BLaER1 treated with 17β-estradiol and CSF1 and Interleukin-3, amounts not matched to agents 10 nM and 100 nM (cell line): ENCODE measurements at regions not wholly inside any gene's neighbourhood (a gene's known extent, or its start where the extent isn't known, plus 50 kb on each side); places are given as distances from the start of the nearest gene placed in this dataset.

Experiments
- H3K27ac ChIP-seq, 11 experiments: shearing (Covaris generic); formaldehyde crosslinking; 2 replicates each; pipeline ENCODE4 v1.8.1; 2022
- H3K27me3 ChIP-seq, 11 experiments: shearing (Covaris generic); formaldehyde crosslinking; 2 replicates each; pipeline ENCODE4 v1.8.1; 2022
- H3K36me3 ChIP-seq, 11 experiments: shearing (Covaris generic); formaldehyde crosslinking; 2 replicates each; pipeline ENCODE4 v1.8.1; 2022
- H3K4me1 ChIP-seq, 10 experiments: shearing (Covaris generic); formaldehyde crosslinking; 2 replicates each; pipeline ENCODE4 v1.8.1; 2022
- H3K4me2 ChIP-seq, 11 experiments: shearing (Covaris generic); formaldehyde crosslinking; 2 replicates each; pipeline ENCODE4 v1.8.1; 2022
- H3K4me3 ChIP-seq, 10 experiments: shearing (Covaris generic); formaldehyde crosslinking; 2 replicates each; pipeline ENCODE4 v1.8.1; 2022
- H3K9ac ChIP-seq, 11 experiments: shearing (Covaris generic); formaldehyde crosslinking; 2 replicates each; pipeline ENCODE4 v1.8.1; 2022
- H3K9me3 ChIP-seq, 11 experiments: shearing (Covaris generic); formaldehyde crosslinking; replicated peaks in 1 of 11; 2 replicates each; pipeline ENCODE4 v1.8.1; 2022
- H4K20me1 ChIP-seq, 11 experiments: shearing (Covaris generic); formaldehyde crosslinking; 2 replicates each; pipeline ENCODE4 v1.8.1; 2022
- Cebpa-rat ChIP-seq, 11 experiments: shearing (Covaris generic); IDR thresholded peaks; 2 replicates each; pipeline ENCODE4 v1.8.1; 2022

DNA sequence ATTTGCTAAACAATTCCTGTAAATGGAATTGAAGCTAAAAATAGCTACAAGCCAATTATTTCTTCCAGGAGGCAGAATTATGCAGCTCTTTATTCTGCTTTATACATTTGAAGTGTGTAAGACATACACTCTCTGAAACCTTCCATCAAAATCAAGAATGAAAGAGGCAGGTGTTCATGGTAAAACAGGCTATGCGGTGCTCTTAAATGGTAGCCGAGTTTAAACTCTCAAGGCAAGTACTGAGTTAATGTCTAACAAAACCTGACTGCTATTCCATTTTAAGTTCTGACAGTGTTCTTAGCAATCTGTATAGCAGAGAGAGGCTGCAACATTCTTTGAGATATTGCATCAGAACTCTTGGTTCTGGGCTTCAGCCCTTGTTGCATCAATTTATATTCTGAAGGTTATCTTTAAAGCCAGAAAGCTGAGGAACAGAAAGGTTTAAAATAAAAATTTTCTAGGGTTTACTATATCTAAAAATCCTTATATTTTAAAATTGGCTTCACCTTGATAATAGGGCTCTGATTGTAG, 248.3 kb upstream of the CCNG1 start:
- Histone ChIP-seq H4K20me1 (no peaks in the 10 kb centered on the region), H3K27ac (no peak overlapping the region), H3K9ac (no peak overlapping the region), H3K4me2 (no peak overlapping the region), H3K4me1 (peaks cover 0 to 20% (median 6%) of the 10 kb centered on the region in 10 experiments; a peak in 10 of 20 replicates), H3K9me3 (peaks cover 8 to 16% (median 13%) of the 10 kb centered on the region in 11 experiments; a peak in 17 of 22 replicates), H3K36me3 (no peaks in the 10 kb centered on the region), H3K27me3 (no peaks in the 10 kb centered on the region), H3K4me3 (no peak overlapping the region)
- no peak for TF ChIP-seq Cebpa-rat (IDR thresholded peaks at IDR 0.05)

DNA sequence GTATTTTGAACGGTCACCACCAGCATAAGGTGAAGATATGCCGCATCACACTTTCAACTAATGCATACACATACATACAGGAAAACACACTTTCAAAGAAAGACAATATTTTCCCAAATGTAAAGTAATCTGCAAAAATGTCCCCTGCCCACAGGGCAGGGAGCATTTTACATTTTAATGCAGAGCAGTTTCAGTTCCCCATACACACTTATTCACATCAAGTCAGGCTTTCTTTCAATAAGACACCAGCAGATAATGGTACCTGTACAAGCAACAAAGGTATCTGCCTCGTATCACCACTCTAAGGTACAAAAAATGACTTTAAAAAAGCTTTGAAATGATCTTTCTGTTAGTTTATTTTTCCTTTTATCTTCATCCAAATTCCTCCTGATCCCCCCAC, 247.1 kb upstream of the CCNG1 start:
- no peaks in the 10 kb centered on the region for H3K36me3 ChIP-seq
- H3K4me2 ChIP-seq, result 0 out of 22 replicates have a peak overlapping the region, but pooled peaks of 1 of the 11 experiments have one; percentile 2
- H3K27ac ChIP-seq, result no peak overlapping the region
- TF ChIP-seq Cebpa-rat (IDR thresholded peaks at IDR 0.05), result no peak
- H4K20me1 ChIP-seq, result no peaks in the 10 kb centered on the region
- H3K9me3 ChIP-seq, result peaks cover 8 to 14% (median 11%) of the 10 kb centered on the region in 11 experiments; a peak in 17 of 22 replicates
- no peaks in the 10 kb centered on the region for H3K27me3 ChIP-seq
- H3K4me3 ChIP-seq, result no peak overlapping the region
- H3K4me1 ChIP-seq, result peaks cover 0 to 22% (median 6%) of the 10 kb centered on the region in 10 experiments; a peak in 10 of 20 replicates
- H3K9ac ChIP-seq, result no peak overlapping the region

- TF ChIP-seq Cebpa-rat (IDR thresholded peaks at IDR 0.05), result no peak
- H3K27me3 ChIP-seq, result no peaks in the 10 kb centered on the region
- no peak overlapping the region for H3K9ac ChIP-seq
- no peak overlapping the region for H3K27ac ChIP-seq
- H3K9me3 ChIP-seq, result peaks cover 6 to 9% (median 7%) of the 10 kb centered on the region in 11 experiments; a peak in 17 of 22 replicates
- no peak overlapping the region for H3K4me2 ChIP-seq
- H3K4me3 ChIP-seq, result no peak overlapping the region
- H4K20me1 ChIP-seq, result no peaks in the 10 kb centered on the region
- peaks cover 0 to 22% (median 6%) of the 10 kb centered on the region in 10 experiments; a peak in 10 of 20 replicates for H3K4me1 ChIP-seq
- H3K36me3 ChIP-seq, result no peaks in the 10 kb centered on the region
Observed at GRCh38 chr5:163190784-163191183, 246.6 kb upstream of the CCNG1 start.

DNA sequence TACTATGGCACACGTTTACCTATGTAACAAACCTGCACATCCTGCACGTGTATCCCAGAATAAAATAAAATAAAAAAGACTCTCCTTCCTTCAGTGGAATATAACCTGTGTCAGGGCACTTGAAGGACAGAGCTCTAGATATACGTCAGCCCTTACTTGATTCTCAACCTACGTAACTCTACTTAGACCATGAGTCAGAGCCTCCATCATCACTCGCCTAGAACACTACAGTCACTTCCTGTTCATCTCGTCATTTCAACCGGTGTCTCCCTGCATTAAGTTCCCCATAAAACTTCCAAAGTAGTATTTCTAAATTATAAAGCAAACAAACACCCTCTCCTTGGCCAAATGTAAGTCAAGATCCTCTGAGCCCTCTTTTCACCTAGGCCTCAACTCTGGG, 243.5 kb upstream of the CCNG1 start:
- no peaks in the 10 kb centered on the region for H3K27me3 ChIP-seq
- H4K20me1 ChIP-seq, result no peaks in the 10 kb centered on the region
- H3K4me1 ChIP-seq, result peaks cover 0 to 22% (median 0%) of the 10 kb centered on the region in 10 experiments; a peak in 3 of 20 replicates
- no peak overlapping the region for H3K9ac ChIP-seq
- no peak for TF ChIP-seq Cebpa-rat (IDR thresholded peaks at IDR 0.05)
- no peak overlapping the region for H3K4me3 ChIP-seq
- peak overlapping the region in 1 of 11 experiments; percentile 20; a peak in 1 of 22 replicates for H3K4me2 ChIP-seq
- no peaks in the 10 kb centered on the region for H3K36me3 ChIP-seq
- H3K27ac ChIP-seq, result no peak overlapping the region
- no peaks in the 10 kb centered on the region for H3K9me3 ChIP-seq

DNA sequence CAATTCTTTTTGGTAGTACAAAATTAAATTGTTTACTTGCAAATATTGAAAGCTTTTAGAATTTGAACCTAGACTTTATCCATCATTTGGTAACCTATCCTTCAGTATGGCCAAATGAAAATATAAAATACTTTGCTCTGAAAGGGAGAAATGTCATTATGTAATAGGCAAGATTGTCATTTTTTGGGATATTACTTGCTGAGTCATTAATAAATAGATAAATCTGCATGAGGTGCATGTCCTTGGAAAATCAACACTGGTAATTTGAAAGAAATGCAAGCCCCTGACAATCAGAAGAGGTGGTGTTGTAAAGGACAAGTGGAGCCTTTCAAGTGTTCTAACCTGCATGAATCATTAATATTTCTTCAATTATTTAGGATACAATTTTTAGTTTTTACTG, 231.8 kb upstream of the CCNG1 start:
- no peaks in the 10 kb centered on the region for H4K20me1 ChIP-seq
- no peaks in the 10 kb centered on the region for H3K9me3 ChIP-seq
- TF ChIP-seq Cebpa-rat (IDR thresholded peaks at IDR 0.05), result no peak
- H3K4me3 ChIP-seq, result no peak overlapping the region
- H3K27ac ChIP-seq, result no peak overlapping the region
- H3K4me2 ChIP-seq, result no peak overlapping the region
- H3K27me3 ChIP-seq, result no peaks in the 10 kb centered on the region
- no peaks in the 10 kb centered on the region for H3K36me3 ChIP-seq
- H3K4me1 ChIP-seq, result no peaks in the 10 kb centered on the region
- H3K9ac ChIP-seq, result no peak overlapping the region

GRCh38 chr5:163221581-163221980, 215.8 kb upstream of the CCNG1 start:
- no peak overlapping the region for H3K27ac ChIP-seq
- H3K27me3 ChIP-seq, result no peaks in the 10 kb centered on the region

GRCh38 chr5:163222982-163223381, 214.4 kb upstream of the CCNG1 start:
- no peaks in the 10 kb centered on the region for H3K36me3 ChIP-seq
- H3K4me2 ChIP-seq, result no peak overlapping the region
- peaks cover 0 to 4% (median 0%) of the 10 kb centered on the region in 11 experiments; a peak in 2 of 22 replicates for H3K9me3 ChIP-seq
- no peaks in the 10 kb centered on the region for H4K20me1 ChIP-seq
- no peaks in the 10 kb centered on the region for H3K4me1 ChIP-seq
- no peak overlapping the region for H3K4me3 ChIP-seq
- TF ChIP-seq Cebpa-rat (IDR thresholded peaks at IDR 0.05), result no peak
- H3K27me3 ChIP-seq, result no peaks in the 10 kb centered on the region
- no peak overlapping the region for H3K9ac ChIP-seq
- H3K27ac ChIP-seq, result no peak overlapping the region

More at GRCh38 chr5:163221581-163221980, 215.8 kb upstream of the CCNG1 start:
- Histone ChIP-seq H3K36me3 (no peaks in the 10 kb centered on the region), H4K20me1 (no peaks in the 10 kb centered on the region), H3K4me3 (no peak overlapping the region), H3K9me3 (peaks cover 0 to 4% (median 0%) of the 10 kb centered on the region in 11 experiments; a peak in 2 of 22 replicates), H3K4me2 (no peak overlapping the region), H3K4me1 (no peaks in the 10 kb centered on the region), H3K9ac (no peak overlapping the region)
- no peak for TF ChIP-seq Cebpa-rat (IDR thresholded peaks at IDR 0.05)

DNA sequence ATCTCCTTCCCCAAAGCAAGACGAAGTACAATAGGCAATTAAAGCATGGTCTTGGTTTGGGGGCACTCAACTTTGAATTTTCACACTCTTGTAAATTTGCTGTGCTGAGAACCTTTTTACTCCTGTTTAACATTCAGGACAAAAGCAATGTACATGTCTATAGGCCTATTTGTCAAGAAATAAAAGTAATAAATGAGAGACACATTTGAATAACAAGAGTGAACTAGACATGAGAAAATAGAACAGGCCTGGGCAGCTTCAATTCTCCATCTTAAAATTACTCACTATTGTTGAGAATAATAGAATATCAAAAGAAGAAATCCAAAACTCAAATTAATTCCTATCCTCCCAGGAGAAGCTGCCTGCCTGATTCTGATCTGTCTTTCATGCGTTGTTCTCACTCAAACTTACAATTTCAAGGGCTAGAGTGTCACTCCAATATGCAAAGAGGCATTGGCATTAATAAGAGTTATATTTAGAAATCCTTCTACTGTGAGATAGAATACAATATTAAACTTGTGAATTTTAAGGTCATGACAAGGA, 192.9 kb upstream of the CCNG1 start:
- no peaks in the 10 kb centered on the region for H3K9me3 ChIP-seq
- no peaks in the 10 kb centered on the region for H3K4me1 ChIP-seq
- no peak for TF ChIP-seq Cebpa-rat (IDR thresholded peaks at IDR 0.05)
- H3K9ac ChIP-seq, result no peak overlapping the region
- no peaks in the 10 kb centered on the region for H3K36me3 ChIP-seq
- H4K20me1 ChIP-seq, result no peaks in the 10 kb centered on the region
- H3K27me3 ChIP-seq, result no peaks in the 10 kb centered on the region
- H3K4me3 ChIP-seq, result no peak overlapping the region
- H3K4me2 ChIP-seq, result no peak overlapping the region
- H3K27ac ChIP-seq, result no peak overlapping the region

GRCh38 chr5:163245584-163245983, 191.8 kb upstream of the CCNG1 start:
- Histone ChIP-seq H3K4me3 (no peak overlapping the region), H3K27ac (no peak overlapping the region), H3K27me3 (no peaks in the 10 kb centered on the region), H3K4me2 (no peak overlapping the region), H3K9ac (no peak overlapping the region), H4K20me1 (no peaks in the 10 kb centered on the region), H3K9me3 (no peaks in the 10 kb centered on the region), H3K36me3 (no peaks in the 10 kb centered on the region), H3K4me1 (no peaks in the 10 kb centered on the region)
- no peak for TF ChIP-seq Cebpa-rat (IDR thresholded peaks at IDR 0.05)

DNA sequence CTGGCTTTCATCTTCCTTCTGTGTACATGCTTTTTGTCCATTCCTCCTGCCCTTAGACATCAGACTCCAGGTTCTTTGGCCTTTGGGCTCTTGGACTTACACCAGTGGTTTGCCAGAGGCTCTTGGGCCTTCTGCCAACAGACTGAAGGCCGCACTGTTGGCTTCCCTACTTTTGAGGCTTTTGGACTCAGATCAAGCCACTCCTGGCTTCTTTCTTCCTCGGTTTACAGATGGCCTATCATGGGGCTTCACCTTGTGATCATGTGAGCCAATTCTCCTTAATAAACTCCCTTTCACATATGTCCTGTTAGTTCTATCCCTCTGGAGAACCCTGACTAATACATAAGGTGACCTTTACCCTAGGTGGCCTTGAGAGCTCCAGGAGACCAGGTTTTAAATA, 189.1 kb upstream of the CCNG1 start:
- no peak overlapping the region for H3K27ac ChIP-seq
- TF ChIP-seq Cebpa-rat (IDR thresholded peaks at IDR 0.05), result no peak

More for the DNA sequence above, 189.1 kb upstream of the CCNG1 start:
- H3K9me3 ChIP-seq, result no peaks in the 10 kb centered on the region
- H3K9ac ChIP-seq, result no peak overlapping the region
- no peak overlapping the region for H3K4me2 ChIP-seq
- no peaks in the 10 kb centered on the region for H3K36me3 ChIP-seq
- no peaks in the 10 kb centered on the region for H3K4me1 ChIP-seq
- no peaks in the 10 kb centered on the region for H3K27me3 ChIP-seq
- H3K4me3 ChIP-seq, result no peak overlapping the region
- H4K20me1 ChIP-seq, result no peaks in the 10 kb centered on the region
